Gastrocnemius medialis (tissue), 4 donors: ENCODE measurements at regions not wholly inside any gene's neighbourhood (a gene's known extent, or its start where the extent isn't known, plus 50 kb on each side); places are given as distances from the start of the nearest gene placed in this dataset.

ENCODE experiments used
- ATAC-seq, 2 donors: fragments of 150-250 bp; one replicate each; pipeline ENCODE4 v1.9.1; 2016
- DNase-seq, 2 donors: peaks; one replicate each; pipeline ENCODE4 v3.0.0-alpha.2; 2019
- H3K27ac ChIP-seq, 4 donors: fragments of 200-600 bp; sonication (generic); 1 replicate in 1 of 4; 2 replicates in 3 of 4; pipeline ENCODE4 v1.5.1; 2016 to 2018; ENCODE audit warnings: mild to moderate bottlenecking in 2 of 4, moderate library complexity in 1 of 4
- H3K27me3 ChIP-seq, 3 donors: fragments of 200-600 bp; sonication (generic) in 2 of 3; 1 replicate in 1 of 3; 2 replicates in 2 of 3; pipeline versions ENCODE4 v1.5.1 to v1.6.0; 2016 to 2019; ENCODE audit warnings: mild to moderate bottlenecking in 1 of 3, moderate library complexity in 1 of 3
- H3K36me3 ChIP-seq, 2 donors: fragments of 200-600 bp; sonication (generic) in 1 of 2; one replicate each; pipeline ENCODE4 v1.5.1; 2017 to 2018
- H3K4me1 ChIP-seq, 2 donors: fragments of 200-600 bp; sonication (generic) in 1 of 2; one replicate each; pipeline ENCODE4 v1.5.1; 2016 to 2017; ENCODE audit warnings: mild to moderate bottlenecking in 2 of 2
- H3K4me3 ChIP-seq, 4 donors: fragments of 200-600 bp; sonication (generic) in 3 of 4; 1 replicate in 1 of 4; 2 replicates in 3 of 4; pipeline ENCODE4 v1.5.1; 2016 to 2019; ENCODE audit warnings: mild to moderate bottlenecking in 2 of 4
- H3K9me3 ChIP-seq, 3 donors: fragments of 200-600 bp; sonication (generic) in 2 of 3; 1 replicate in 1 of 3; 2 replicates in 2 of 3; pipeline ENCODE4 v1.5.1; 2016 to 2019
- POLR2A ChIP-seq, 2 donors: fragments of 450-650 bp; IDR thresholded peaks; one replicate each; pipeline ENCODE4 v1.6.1; 2017; ENCODE audit warnings: antibody characterized with exemption in 2 of 2, mild to moderate bottlenecking in 2 of 2, moderate library complexity in 2 of 2
- in situ Hi-C, 4 donors: fragments of 200-750 bp; cut with MboI; loops; one replicate each; pipeline versions ENCODE4 v1.15.0 to v1.8.0; 2017; ENCODE audit warnings: low sequenced_read_pairs in 4 of 4
- intact Hi-C: fragments of 100-400 bp; cut with DNase I; formaldehyde crosslinking; loops from one replicate; pipeline ENCODE4 v1.15.1; 2023; ENCODE audit warnings: low total_unique reads
- TF ChIP-seq, protein P1 (sequence below), 5 experiments: fragments of 450-650 bp in 3 of 5; fragments of 200-600 bp in 2 of 5; sonication (generic) in 2 of 5; IDR thresholded peaks in 4 of 5; conservative IDR thresholded peaks in 1 of 5; 1 replicate in 4 of 5; 2 replicates in 1 of 5; pipeline ENCODE4 v1.5.1; 2016 to 2019; ENCODE audit warnings: antibody characterized with exemption in 5 of 5, mild to moderate bottlenecking in 3 of 5, moderate library complexity in 3 of 5

DNA sequence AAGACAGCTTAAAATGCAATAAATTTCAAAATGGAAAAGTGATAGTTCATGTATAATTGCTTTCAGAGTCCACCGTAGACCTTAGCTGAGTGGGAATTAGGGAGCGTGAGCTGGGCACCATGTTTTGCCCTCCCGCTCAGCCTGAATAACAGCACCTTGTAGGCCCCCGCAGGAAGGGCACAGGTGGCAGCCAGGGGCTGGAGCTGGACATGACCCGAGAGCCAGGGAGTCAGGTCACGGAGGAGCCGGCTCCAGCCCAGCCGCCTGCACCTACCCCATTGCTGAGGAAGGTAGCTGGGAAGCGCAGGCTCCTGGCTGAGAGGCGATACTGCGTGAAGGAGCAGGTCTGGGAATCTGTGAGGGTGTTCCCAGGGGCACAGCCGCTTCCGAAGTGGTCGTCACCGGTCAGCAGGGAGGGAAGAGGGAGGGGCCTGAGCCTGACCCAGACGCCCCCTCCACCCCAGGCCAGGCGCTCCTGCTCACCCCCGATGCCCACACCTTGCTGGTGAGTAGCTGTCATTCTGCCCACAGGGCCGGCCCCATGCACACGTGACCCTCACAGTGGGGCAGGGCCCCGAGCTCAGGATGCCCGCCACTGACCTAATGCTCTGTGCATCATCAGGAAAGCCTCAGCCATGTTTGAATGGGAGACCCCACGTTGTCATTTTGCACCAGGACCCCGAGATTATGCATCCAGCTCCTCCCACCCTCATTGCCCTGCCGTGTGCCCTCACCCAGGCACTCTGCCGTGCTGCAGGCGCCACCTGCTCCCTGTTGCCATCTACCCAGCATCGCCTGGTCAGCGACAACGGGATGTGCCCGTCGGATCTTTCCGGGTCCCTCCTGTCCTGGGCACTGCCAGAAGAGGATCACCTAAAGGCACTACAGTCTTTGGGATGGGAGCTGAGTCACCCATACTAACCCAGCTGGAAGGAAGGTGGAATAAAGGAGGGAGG, 129.2 kb upstream of the TCERG1L start:
- in situ Hi-C loops (no loop called here), intact Hi-C loops (no loop called here)
- no peak overlapping the region for H3K27ac ChIP-seq
- peaks cover 2 to 6% (median 5%) of the 10 kb centered on the region in 3 donors for H3K27me3 ChIP-seq
- H3K4me1 ChIP-seq: no peaks in the 10 kb centered on the region
- H3K4me3 ChIP-seq: no peak overlapping the region
- ATAC-seq (no peak), DNase-seq (no peak)
- TF ChIP-seq, protein P1, sequence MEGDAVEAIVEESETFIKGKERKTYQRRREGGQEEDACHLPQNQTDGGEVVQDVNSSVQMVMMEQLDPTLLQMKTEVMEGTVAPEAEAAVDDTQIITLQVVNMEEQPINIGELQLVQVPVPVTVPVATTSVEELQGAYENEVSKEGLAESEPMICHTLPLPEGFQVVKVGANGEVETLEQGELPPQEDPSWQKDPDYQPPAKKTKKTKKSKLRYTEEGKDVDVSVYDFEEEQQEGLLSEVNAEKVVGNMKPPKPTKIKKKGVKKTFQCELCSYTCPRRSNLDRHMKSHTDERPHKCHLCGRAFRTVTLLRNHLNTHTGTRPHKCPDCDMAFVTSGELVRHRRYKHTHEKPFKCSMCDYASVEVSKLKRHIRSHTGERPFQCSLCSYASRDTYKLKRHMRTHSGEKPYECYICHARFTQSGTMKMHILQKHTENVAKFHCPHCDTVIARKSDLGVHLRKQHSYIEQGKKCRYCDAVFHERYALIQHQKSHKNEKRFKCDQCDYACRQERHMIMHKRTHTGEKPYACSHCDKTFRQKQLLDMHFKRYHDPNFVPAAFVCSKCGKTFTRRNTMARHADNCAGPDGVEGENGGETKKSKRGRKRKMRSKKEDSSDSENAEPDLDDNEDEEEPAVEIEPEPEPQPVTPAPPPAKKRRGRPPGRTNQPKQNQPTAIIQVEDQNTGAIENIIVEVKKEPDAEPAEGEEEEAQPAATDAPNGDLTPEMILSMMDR (IDR thresholded peaks at IDR 0.05 in 4 of 5, conservative IDR thresholded peaks at IDR 0.05 in 1 of 5): no peak
- TF ChIP-seq POLR2A (IDR thresholded peaks at IDR 0.05): no peak
- H3K36me3 ChIP-seq: no peaks in the 10 kb centered on the region
- H3K9me3 ChIP-seq: no peaks in the 10 kb centered on the region

DNA sequence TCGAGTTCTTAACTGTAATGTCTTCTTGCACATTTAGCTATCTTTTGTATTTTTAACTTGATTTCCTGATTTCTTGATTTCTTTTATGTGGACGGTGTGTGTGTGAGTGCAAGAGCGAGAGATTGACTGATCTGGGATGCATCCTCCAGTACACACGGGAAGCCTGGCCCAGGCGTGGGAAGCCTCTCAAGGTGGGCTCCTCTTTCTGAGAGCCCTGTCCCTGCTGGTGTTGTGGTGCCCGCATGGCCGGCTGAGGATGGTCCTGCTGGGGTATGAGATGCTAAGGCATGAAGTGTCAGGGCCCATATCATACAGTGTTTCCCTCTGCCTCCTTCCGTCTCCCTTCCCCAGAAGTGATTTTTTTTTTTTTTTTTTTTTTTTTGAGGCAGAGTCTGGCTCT, 130.8 kb upstream of the TCERG1L start:
- TF ChIP-seq, protein P1 (IDR thresholded peaks at IDR 0.05 in 4 of 5, conservative IDR thresholded peaks at IDR 0.05 in 1 of 5): no peak
- no peak for TF ChIP-seq POLR2A (IDR thresholded peaks at IDR 0.05)
- Histone ChIP-seq H3K36me3 (no peaks in the 10 kb centered on the region), H3K27ac (no peak overlapping the region), H3K4me1 (no peaks in the 10 kb centered on the region), H3K27me3 (peaks cover 2 to 6% (median 5%) of the 10 kb centered on the region in 3 donors), H3K4me3 (no peak overlapping the region), H3K9me3 (no peaks in the 10 kb centered on the region)
- intact Hi-C loops: no loop called here
- no peak for DNase-seq
- no peak for ATAC-seq
- in situ Hi-C loops: no loop called here

DNA sequence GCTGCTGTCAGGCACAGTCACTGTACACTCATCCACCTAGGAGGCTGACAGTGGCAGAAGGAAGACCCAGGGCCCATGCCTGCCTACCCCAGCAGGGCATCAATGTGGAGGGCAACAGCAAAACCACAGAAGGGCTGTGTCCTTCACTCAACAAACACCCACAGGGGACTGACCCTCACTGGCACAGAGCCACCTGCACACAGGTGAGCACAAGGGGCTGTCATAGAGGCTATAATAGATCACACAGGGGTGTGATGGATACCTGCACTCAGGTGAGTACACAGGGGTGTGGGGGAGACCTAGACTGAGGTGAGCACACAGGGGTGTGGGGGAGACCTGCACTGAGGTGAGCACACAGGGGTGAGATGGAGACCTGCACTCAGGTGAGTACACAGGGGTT, 132.8 kb upstream of the TCERG1L start:
- DNase-seq: no peak
- no peak overlapping the region for H3K4me3 ChIP-seq
- in situ Hi-C loops (no loop called here), intact Hi-C loops (no loop called here)
- TF ChIP-seq, protein P1 (IDR thresholded peaks at IDR 0.05 in 4 of 5, conservative IDR thresholded peaks at IDR 0.05 in 1 of 5): no peak
- TF ChIP-seq POLR2A (IDR thresholded peaks at IDR 0.05): no peak
- no peak overlapping the region for H3K27ac ChIP-seq
- peaks cover 0 to 5% (median 2%) of the 10 kb centered on the region in 3 donors for H3K27me3 ChIP-seq
- no peak for ATAC-seq
- no peaks in the 10 kb centered on the region for H3K4me1 ChIP-seq
- no peaks in the 10 kb centered on the region for H3K36me3 ChIP-seq
- no peaks in the 10 kb centered on the region for H3K9me3 ChIP-seq

DNA sequence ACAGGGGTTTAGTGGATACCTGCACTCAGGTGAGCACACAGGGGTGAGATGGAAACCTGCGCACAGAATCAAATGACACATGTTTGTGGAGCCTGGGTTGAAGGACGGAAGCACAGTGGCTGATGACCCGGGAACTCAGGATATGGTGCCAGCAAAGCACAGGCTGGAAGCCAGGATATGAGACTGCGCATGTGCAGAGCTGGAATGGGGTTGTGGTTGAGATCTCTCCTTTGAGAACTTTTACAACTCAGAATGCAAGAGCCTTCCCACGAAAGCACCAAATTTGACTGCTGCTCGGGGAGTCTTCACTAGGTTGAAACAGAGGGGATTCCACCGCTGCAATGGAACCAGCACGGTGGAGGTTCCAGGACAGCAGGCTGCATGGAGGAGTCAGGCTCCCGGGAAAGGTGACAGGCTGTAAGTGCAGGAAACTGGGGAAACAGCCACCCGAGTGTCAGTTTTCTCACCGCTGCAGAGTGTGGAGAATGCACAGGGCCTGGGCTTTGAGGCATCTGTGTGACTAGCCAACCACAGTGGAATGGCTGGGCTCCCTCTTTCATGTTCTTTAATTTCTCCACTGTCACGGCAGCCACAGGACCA, 133.4 kb upstream of the TCERG1L start:
- no peaks in the 10 kb centered on the region for H3K36me3 ChIP-seq
- H3K27ac ChIP-seq: no peak overlapping the region
- H3K4me1 ChIP-seq: no peaks in the 10 kb centered on the region
- in situ Hi-C loops (no loop called here), intact Hi-C loops (no loop called here)
- TF ChIP-seq, protein P1 (IDR thresholded peaks at IDR 0.05 in 4 of 5, conservative IDR thresholded peaks at IDR 0.05 in 1 of 5): no peak
- no peak for TF ChIP-seq POLR2A (IDR thresholded peaks at IDR 0.05)
- H3K27me3 ChIP-seq: peaks cover 0 to 2% (median 1%) of the 10 kb centered on the region in 3 donors
- no peaks in the 10 kb centered on the region for H3K9me3 ChIP-seq
- DNase-seq (no peak), ATAC-seq (no peak)
- H3K4me3 ChIP-seq: no peak overlapping the region
